C4-2B (cell line): ENCODE measurements at regions not wholly inside any gene's neighbourhood (a gene's known extent, or its start where the extent isn't known, plus 50 kb on each side); places are given as distances from the start of the nearest gene placed in this dataset.
A peak's percentile ranks its signal among the peaks of the same experiment; 100 is the strongest.

Experiments used
- H3K27ac ChIP-seq: fragments of 450-650 bp; 2 replicates; pipeline ENCODE4 v1.5.1; 2017
- CTCF ChIP-seq: fragments of 450-650 bp; conservative IDR thresholded peaks from 2 replicates; pipeline ENCODE4 v1.5.1; 2017; ENCODE audit warnings: mild to moderate bottlenecking
- ZFX ChIP-seq: fragments of 450-650 bp; IDR thresholded peaks from 2 replicates; pipeline ENCODE4 v1.6.1; 2017

GRCh38 chr5:118628660-118629354 lies 359.5 kb downstream of the DTWD2 start:
- H3K27ac ChIP-seq = no peak overlapping the region
- TF ChIP-seq CTCF (no peak), ZFX (no peak)

GRCh38 chr5:118620233-118620632 lies 368.1 kb downstream of the DTWD2 start:
- H3K27ac ChIP-seq = no peak overlapping the region
- TF ChIP-seq CTCF = no peak
- no peak for TF ChIP-seq ZFX

- H3K27ac ChIP-seq = no peak overlapping the region
- no peak for TF ChIP-seq CTCF
- TF ChIP-seq ZFX = no peak
Measured at GRCh38 chr5:118619823-118620222, 368.5 kb downstream of the DTWD2 start.

GRCh38 chr5:118616281-118616680 lies 372.1 kb downstream of the DTWD2 start:
- no peak for TF ChIP-seq CTCF
- no peak for TF ChIP-seq ZFX
- H3K27ac ChIP-seq = no peak overlapping the region

GRCh38 chr5:118614731-118615456 lies 373.5 kb downstream of the DTWD2 start:
- H3K27ac ChIP-seq = no peak overlapping the region
- no peak for TF ChIP-seq CTCF
- no peak for TF ChIP-seq ZFX

- TF ChIP-seq ZFX (no peak), CTCF (peak; percentile 91)
- H3K27ac ChIP-seq = no peak overlapping the region
Measured at GRCh38 chr5:118611332-118611945, 376.9 kb downstream of the DTWD2 start.

- no peak for TF ChIP-seq CTCF
- H3K27ac ChIP-seq = no peak overlapping the region
Measured at GRCh38 chr5:118606940-118607339, 381.4 kb downstream of the DTWD2 start.
